HepG2 (cell line): ENCODE measurements at regions not wholly inside any gene's neighbourhood (a gene's known extent, or its start where the extent isn't known, plus 50 kb on each side); places are given as distances from the start of the nearest gene placed in this dataset.

Experiments
- ASH2L ChIP-seq: fragments of 300-600, 200-600 bp; sonication (generic); IDR thresholded peaks from 2 replicates; pipeline ENCODE4 v1.7.0; 2017; ENCODE audit warnings: low read depth, mild to moderate bottlenecking, moderate library complexity, mixed read lengths, low read length; ENCODE audit not compliant: insufficient read length
- MEF2D ChIP-seq: sonication (generic); formaldehyde crosslinking; IDR thresholded peaks from 2 replicates; pipeline ENCODE4 v1.5.1; 2020; ENCODE audit warnings: mild to moderate bottlenecking, missing genetic modification reagents
- MXI1 ChIP-seq: IDR thresholded peaks from 3 replicates; pipeline ENCODE4 v1.6.1; 2012; ENCODE audit warnings: low read depth, low read length, inconsistent platforms, borderline replicate concordance
- SALL1 ChIP-seq: sonication (generic); formaldehyde crosslinking; IDR thresholded peaks from 2 replicates; pipeline ENCODE4 v1.8.0; 2022; ENCODE audit warnings: mild to moderate bottlenecking, missing genetic modification reagents
- USF2 ChIP-seq, 2 experiments: sonication (generic) in 1 of 2; formaldehyde crosslinking in 1 of 2; IDR thresholded peaks; 2 replicates each; pipeline versions ENCODE4 v1.5.1 to v1.6.1; 2011 to 2020; ENCODE audit warnings: borderline replicate concordance in 1 of 2, low read depth in 1 of 2, low read length in 1 of 2, mild to moderate bottlenecking in 1 of 2, missing genetic modification reagents in 1 of 2, moderate library complexity in 1 of 2
- ZFP1 ChIP-seq: IDR thresholded peaks from 2 replicates; pipeline ENCODE4 v1.6.1; 2016
- ZNF124 ChIP-seq: sonication (generic); formaldehyde crosslinking; IDR thresholded peaks from 2 replicates; pipeline ENCODE4 v1.4.0; 2020; ENCODE audit warnings: missing genetic modification reagents
- ZNF232 ChIP-seq: sonication (generic); formaldehyde crosslinking; IDR thresholded peaks from 2 replicates; pipeline ENCODE4 v1.4.0; 2020; ENCODE audit warnings: missing genetic modification reagents, borderline replicate concordance
- ZNF337 ChIP-seq: sonication (generic); formaldehyde crosslinking; IDR thresholded peaks from 2 replicates; pipeline ENCODE4 v1.5.1; 2020; ENCODE audit warnings: missing genetic modification reagents, low read depth, mild to moderate bottlenecking, borderline replicate concordance
- ZNF510 ChIP-seq: sonication (generic); formaldehyde crosslinking; IDR thresholded peaks from 2 replicates; pipeline ENCODE4 v1.4.0; 2020; ENCODE audit warnings: low read depth, mild to moderate bottlenecking, missing genetic modification reagents
- ZNF687 ChIP-seq: sonication (generic); formaldehyde crosslinking; IDR thresholded peaks from 2 replicates; pipeline ENCODE4 v1.5.1; 2020; ENCODE audit warnings: mild to moderate bottlenecking, missing genetic modification reagents, moderate library complexity
- ZNF713 ChIP-seq: sonication (generic); formaldehyde crosslinking; IDR thresholded peaks from 2 replicates; pipeline ENCODE4 v1.4.0; 2020; ENCODE audit warnings: mild to moderate bottlenecking, missing genetic modification reagents
- ZNF770 ChIP-seq: sonication (generic); formaldehyde crosslinking; IDR thresholded peaks from 2 replicates; pipeline ENCODE4 v1.5.0; 2020; ENCODE audit warnings: mild to moderate bottlenecking, missing genetic modification reagents
- ZNF790 ChIP-seq: sonication (generic); formaldehyde crosslinking; IDR thresholded peaks from 2 replicates; pipeline ENCODE4 v1.8.0; 2022; ENCODE audit warnings: missing genetic modification reagents, mild to moderate bottlenecking, borderline replicate concordance
- ZNF800 ChIP-seq: sonication (generic); formaldehyde crosslinking; IDR thresholded peaks from 2 replicates; pipeline ENCODE4 v1.4.0; 2020; ENCODE audit warnings: missing genetic modification reagents

DNA sequence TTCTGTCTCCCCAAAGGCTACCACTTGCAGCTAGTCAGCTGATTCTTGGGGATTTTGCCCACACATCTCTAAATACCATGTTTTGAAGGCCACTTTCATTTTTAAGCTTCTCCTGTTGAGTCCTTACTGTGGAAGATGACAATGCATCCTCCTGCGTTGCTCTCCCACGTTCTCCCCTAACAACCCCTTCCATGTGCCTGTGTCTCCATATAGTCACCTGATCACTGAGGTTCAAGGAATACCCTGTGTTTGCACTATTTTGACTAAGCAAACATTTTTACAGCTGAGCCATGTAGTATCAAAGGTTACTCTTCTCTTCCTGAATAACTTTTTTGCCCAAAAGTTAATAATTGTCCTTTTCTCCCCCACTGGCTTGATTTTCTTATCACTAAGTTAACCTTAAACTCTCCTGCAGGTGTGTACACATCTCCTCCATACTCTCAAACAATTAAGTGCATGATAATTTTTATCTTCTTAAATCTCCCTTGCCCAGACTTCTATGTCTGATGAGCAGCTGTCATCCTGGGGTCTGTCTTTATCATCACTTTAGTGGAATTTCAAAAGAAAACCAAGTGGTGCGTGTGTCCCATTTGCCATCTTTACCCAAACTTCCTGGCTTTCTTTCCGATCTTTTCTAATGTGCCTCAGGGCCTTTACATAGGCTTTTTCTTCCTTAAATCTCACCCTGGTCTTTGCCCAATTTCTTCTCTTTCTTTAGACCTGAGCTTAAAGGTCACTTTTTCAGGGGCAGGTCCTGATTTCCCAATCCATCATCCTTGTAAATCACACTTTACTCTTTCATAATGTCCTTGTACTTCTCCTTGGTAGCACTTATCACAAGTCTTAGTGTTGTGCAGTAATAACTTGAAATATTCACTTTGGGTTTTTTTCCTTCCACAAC is 85.2 kb upstream of the SPATS2L start (continued):
- peak; percentile 82; the same call in 1 of the 3 replicates for TF ChIP-seq MXI1
- TF ChIP-seq USF2 (IDR thresholded peaks at IDR 0.05; ENCODE audit: low read depth, low read length): peak; percentile 83
- peak; percentile 89; the same call in 1 of the 2 replicates for TF ChIP-seq USF2 (CRISPR knock-in tag; IDR thresholded peaks at IDR 0.05; ENCODE audit: borderline replicate concordance)
- TF ChIP-seq ZNF232 (CRISPR knock-in tag): peak; percentile 40; the same call in 1 of the 2 replicates
- TF ChIP-seq MEF2D (CRISPR knock-in tag): peak; percentile 86
- TF ChIP-seq ZNF124 (CRISPR knock-in tag): 0 out of 2 replicates have a peak, but pooled peaks have one; percentile 10
- TF ChIP-seq ZNF770 (CRISPR knock-in tag): peak; percentile 35; the same call in 1 of the 2 replicates
- TF ChIP-seq ASH2L: peak; percentile 83
- TF ChIP-seq SALL1 (CRISPR knock-in tag): peak; percentile 93
- no peak for TF ChIP-seq ZNF337 (CRISPR knock-in tag)
- TF ChIP-seq ZNF713: no peak
- TF ChIP-seq ZNF687: no peak
- TF ChIP-seq ZNF790 (CRISPR knock-in tag): no peak
- TF ChIP-seq ZNF510 (CRISPR knock-in tag): peak; percentile 88; the same call in 1 of the 2 replicates
- TF ChIP-seq ZFP1 (CRISPR knock-in tag): peak; percentile 28; the same call in 1 of the 2 replicates
- TF ChIP-seq ZNF800: peak; percentile 61; the same call in 1 of the 2 replicates
